IMR-90 (cell line): ENCODE measurements at regions not wholly inside any gene's neighbourhood (a gene's known extent, or its start where the extent isn't known, plus 50 kb on each side); places are given as distances from the start of the nearest gene placed in this dataset.

ENCODE experiments used
- ATAC-seq: fragments of 200-7000 bp; cut with Tn5 transposase; 2 replicates; pipeline ENCODE4 v1.9.1; 2020; ENCODE audit warnings: low read depth, mild to moderate bottlenecking, moderate library complexity
- BruUV-seq: library from RNA; stranded (reverse); fragments of 400-500 nt; replicated peaks from 2 replicates; lab custom pipeline; 2021; lab: Mats Ljungman, UMichigan
- CTCF ChIA-PET: fragments of 300-600 bp; formaldehyde crosslinking; extraction: SDS; loops from one replicate; lab custom pipeline; 2021; ENCODE audit warnings: antibody characterized with exemption; lab: Yijun Ruan, JAX
- POLR2A ChIA-PET: fragments of 300-600 bp; sonication (Branson Sonifier 250); formaldehyde crosslinking; loops from one replicate; lab custom pipeline; 2022; ENCODE audit warnings: antibody characterized with exemption; ENCODE audit not compliant: unreplicated experiment; lab: Charles Lee
- DNase-seq: peaks from one replicate; pipeline ENCODE4 v3.0.0; 2013
- H2AFZ ChIP-seq: replicated peaks from 2 replicates; pipeline ENCODE3; 2013; ENCODE audit warnings: low read length, mild to moderate bottlenecking; ENCODE audit not compliant: poor library complexity
- H2AK5ac ChIP-seq: 2 replicates; pipeline ENCODE4 v1.6.1; 2013; ENCODE audit warnings: low read depth, low read length, inconsistent platforms
- H2AK9ac ChIP-seq: replicated peaks from 2 replicates; pipeline ENCODE3; 2013; ENCODE audit warnings: mild to moderate bottlenecking, low read depth, low read length, moderate library complexity; ENCODE audit not compliant: poor library complexity
- H2BK120ac ChIP-seq: 2 replicates; pipeline ENCODE4 v1.6.1; 2013; ENCODE audit warnings: low read depth, low read length, inconsistent platforms
- H2BK15ac ChIP-seq: 3 replicates; pipeline ENCODE4 v1.6.1; 2013; ENCODE audit warnings: low read depth, low read length, inconsistent platforms
- H2BK20ac ChIP-seq: 2 replicates; pipeline ENCODE4 v1.6.1; 2013; ENCODE audit warnings: low read depth, mild to moderate bottlenecking, inconsistent platforms, low read length, moderate library complexity
- H2BK5ac ChIP-seq: 2 replicates; pipeline ENCODE4 v1.6.1; 2013; ENCODE audit warnings: mild to moderate bottlenecking, low read depth, low read length, inconsistent platforms; ENCODE audit not compliant: poor library complexity, severe bottlenecking
- H3K14ac ChIP-seq: replicated peaks from 2 replicates; pipeline ENCODE4 v1.6.1; 2013; ENCODE audit warnings: low read depth, low read length, inconsistent platforms
- H3K18ac ChIP-seq: 2 replicates; pipeline ENCODE4 v1.6.1; 2013; ENCODE audit warnings: low read depth, low read length, control low read depth
- H3K23ac ChIP-seq: 2 replicates; pipeline ENCODE4 v1.6.1; 2013; ENCODE audit warnings: low read depth, low read length, inconsistent platforms
- H3K27ac ChIP-seq: 2 replicates; pipeline ENCODE4 v1.5.1; 2013; ENCODE audit warnings: mild to moderate bottlenecking, control low read depth, low read length; ENCODE audit not compliant: insufficient read depth
- H3K27me3 ChIP-seq: 2 replicates; pipeline ENCODE4 v1.6.1; 2013; ENCODE audit warnings: low read length; ENCODE audit not compliant: control insufficient read depth, insufficient read depth
- H3K36me3 ChIP-seq: 2 replicates; pipeline ENCODE4 v1.6.1; 2013; ENCODE audit warnings: low read length, mixed read lengths; ENCODE audit not compliant: control insufficient read depth, insufficient read depth
- H3K4ac ChIP-seq: 2 replicates; pipeline ENCODE4 v1.6.1; 2013; ENCODE audit warnings: low read depth, low read length, inconsistent platforms
- H3K4me1 ChIP-seq: 2 replicates; pipeline ENCODE4 v1.6.1; 2013; ENCODE audit warnings: low read length, mixed read lengths; ENCODE audit not compliant: control insufficient read depth, insufficient read depth
- H3K4me2 ChIP-seq: 2 replicates; pipeline ENCODE4 v1.6.1; 2013; ENCODE audit warnings: low read depth, mild to moderate bottlenecking, control low read depth, low read length, moderate library complexity
- H3K4me3 ChIP-seq: 2 replicates; pipeline ENCODE4 v1.5.1; 2013; ENCODE audit warnings: low read depth, mild to moderate bottlenecking, control low read depth, low read length, moderate library complexity; ENCODE audit not compliant: insufficient read depth
- H3K56ac ChIP-seq: 2 replicates; pipeline ENCODE4 v1.6.1; 2013; ENCODE audit warnings: low read length, inconsistent platforms; ENCODE audit not compliant: insufficient read depth; ENCODE audit errors: extremely low read depth
- H3K79me1 ChIP-seq, 2 experiments: 2 replicates each; pipeline ENCODE4 v1.6.1; 2013; ENCODE audit warnings: low read length in 2 of 2, inconsistent platforms in 1 of 2, low read depth in 1 of 2
- H3K9ac ChIP-seq: 2 replicates; pipeline ENCODE4 v1.6.1; 2013; ENCODE audit warnings: low read depth, low read length, control low read depth
- H3K9me1 ChIP-seq: 2 replicates; pipeline ENCODE4 v1.6.1; 2013; ENCODE audit warnings: low read length, inconsistent platforms; ENCODE audit not compliant: insufficient read depth
- H3K9me3 ChIP-seq: 2 replicates; pipeline ENCODE4 v1.6.1; 2013; ENCODE audit warnings: low read length; ENCODE audit not compliant: control insufficient read depth, insufficient read depth
- H4K20me1 ChIP-seq: 2 replicates; pipeline ENCODE4 v1.6.1; 2013; ENCODE audit warnings: low read length, inconsistent platforms; ENCODE audit not compliant: insufficient read depth
- H4K5ac ChIP-seq: 2 replicates; pipeline ENCODE4 v1.6.1; 2013; ENCODE audit warnings: mild to moderate bottlenecking, low read depth, low read length, control low read depth
- H4K8ac ChIP-seq, 2 experiments: 2 replicates each; pipeline ENCODE4 v1.6.1; 2013; ENCODE audit warnings: low read depth in 2 of 2, low read length in 2 of 2, control low read depth in 1 of 2, inconsistent platforms in 1 of 2
- H4K91ac ChIP-seq: 2 replicates; pipeline ENCODE4 v1.6.1; 2013; ENCODE audit warnings: low read depth, low read length, inconsistent platforms; ENCODE audit not compliant: insufficient read depth
- CHD1 ChIP-seq: IDR thresholded peaks from 2 replicates; pipeline ENCODE4 v1.6.1; 2012; ENCODE audit warnings: low read depth, low read length, improper control_type of control experiment
- CTCF ChIP-seq: conservative IDR thresholded peaks from 2 replicates; pipeline ENCODE4 v1.5.1; 2012; ENCODE audit warnings: mild to moderate bottlenecking, low read depth, low read length, improper control_type of control experiment
- FOS ChIP-seq: fragments of 150-350 bp; IDR thresholded peaks from 2 replicates; pipeline ENCODE4 v1.6.1; 2016; ENCODE audit warnings: low read depth, low read length
- WGBS, 2 experiments: methylation state at CpG; one replicate each; pipeline versions ENCODE4 v1.1.5 to v1.1.7; 2013; ENCODE audit warnings: missing lambda C conversion rate in 2 of 2; ENCODE audit not compliant: insufficient read length in 1 of 2; ENCODE audit errors: extremely low coverage in 2 of 2; 5-methylcytosine and 5-hydroxymethylcytosine counted together
- dilution Hi-C: fragments of 300-500 bp; cut with HindIII; formaldehyde crosslinking; loops from one replicate; pipeline ENCODE4 v1.14.3; 2018; ENCODE audit warnings: low sequenced_read_pairs; ENCODE audit not compliant: unreplicated experiment
- in situ Hi-C: fragments of 300-500 bp; cut with MboI; formaldehyde crosslinking; loops from 3 replicates; pipeline ENCODE4 v1.14.3; 2019; ENCODE audit warnings: low sequenced_read_pairs, inconsistent platforms, mixed read lengths
- intact Hi-C: fragments of 100-400 bp; cut with micrococcal nuclease; formaldehyde crosslinking; loops from 2 replicates; pipeline ENCODE4 v1.10.0; 2022

DNA sequence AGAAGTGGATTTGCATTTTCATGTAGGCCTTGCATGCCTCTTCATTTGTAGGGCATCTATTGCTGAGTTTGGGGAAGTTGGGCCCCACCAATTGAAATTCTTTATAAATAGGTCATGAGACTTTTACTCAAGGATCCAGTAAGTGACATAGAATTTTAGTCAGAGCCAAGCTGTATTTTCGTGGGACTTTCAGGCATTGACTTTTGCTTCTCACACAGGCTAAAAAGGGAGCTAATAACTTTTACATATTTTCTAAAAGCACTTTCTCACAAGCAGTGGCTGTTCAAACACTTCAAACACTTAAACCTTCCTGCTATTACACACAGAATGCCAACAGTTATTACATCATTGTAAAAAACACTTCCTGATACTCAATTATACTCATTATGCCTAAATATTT lies 260.5 kb downstream of the MSRB3 start:
- Histone ChIP-seq H4K20me1 (no peaks in the 10 kb centered on the region), H3K4me3 (no peak overlapping the region)
- 100% methylated on average over 1 of the region's 1 CpG; no CpG with 5 or more reads in 1 of the 2 experiments for WGBS, 2 experiments

More for the DNA sequence above, 260.5 kb downstream of the MSRB3 start:
- peak overlapping the region; percentile 83; the same call in 1 of the 2 replicates for H2BK20ac ChIP-seq
- peak overlapping the region; percentile 99; the same call in 1 of the 2 replicates for H2BK120ac ChIP-seq
- no peak overlapping the region for H2BK5ac ChIP-seq
- H3K4me1 ChIP-seq: peaks cover 23% of the 10 kb centered on the region
- no peak overlapping the region for H3K14ac ChIP-seq
- no TSS peak for BruUV-seq
- no peaks in the 10 kb centered on the region for H3K36me3 ChIP-seq
- H4K91ac ChIP-seq: no peak overlapping the region
- TF ChIP-seq CTCF (no peak), FOS (no peak), CHD1 (no peak)
- in situ Hi-C loops: no loop called here
- POLR2A ChIA-PET: no interaction called here
- intact Hi-C loops: loop anchor here (5.0 kb wide), 1 partner anchor 212 kb away; no protein-coding TSS in a partner anchor
- H4K8ac ChIP-seq: no peak overlapping the region
- no peak overlapping the region for H2AK5ac ChIP-seq
- H3K27me3 ChIP-seq: no peaks in the 10 kb centered on the region
- H3K23ac ChIP-seq: no peak overlapping the region
- no peak overlapping the region for H2AFZ ChIP-seq
- no peak overlapping the region for H3K4ac ChIP-seq
- H3K18ac ChIP-seq: no peak overlapping the region
- no peak overlapping the region for H3K4me2 ChIP-seq
- peaks cover 0 to 15% of the 10 kb centered on the region in 2 experiments; a peak in 2 of 4 replicates for H3K79me1 ChIP-seq
- CTCF ChIA-PET: interaction anchor here (1.5 kb wide), 1 partner anchor 18 kb away, joined by 4 read pairs; no protein-coding TSS in a partner anchor
- peaks cover 20% of the 10 kb centered on the region for H3K9me1 ChIP-seq
- H3K56ac ChIP-seq: no peak overlapping the region
- no peak overlapping the region for H4K5ac ChIP-seq
- DNase-seq: no peak
- H2AK9ac ChIP-seq: no peak overlapping the region
- H3K9me3 ChIP-seq: peaks cover 11% of the 10 kb centered on the region
- H3K27ac ChIP-seq: no peak overlapping the region
- no peak for ATAC-seq
- no peak overlapping the region for H3K9ac ChIP-seq
- dilution Hi-C loops: no loop called here
- H2BK15ac ChIP-seq: 0 out of 3 replicates have a peak overlapping the region, but pooled peaks have one; percentile 13
